ENCODE measurements at regions not wholly inside any gene's neighbourhood (a gene's known extent, or its start where the extent isn't known, plus 50 kb on each side); places are given as distances from the start of the nearest gene placed in this dataset.

- H3K27ac ChIP-seq = no peak overlapping the region
- TF ChIP-seq CTCF (IDR thresholded peaks at IDR 0.05; ENCODE audit: low read depth, low read length, missing control alignments) = no peak
- no peaks in the 10 kb centered on the region for H3K36me3 ChIP-seq (replicated peaks)
- H3K4me3 ChIP-seq (ENCODE audit: low read depth, low read length) = no peak overlapping the region
- no peaks in the 10 kb centered on the region for H3K27me3 ChIP-seq (replicated peaks)
- in situ Hi-C loops (cut with HindIII; ENCODE audit: low pct_ligation_motif_present, low sequenced_read_pairs) = no loop called here
- DNase-seq = no peak
Observed at GRCh38 chr11:44423289-44423688, 113.3 kb upstream of the ALX4 start.

GRCh38 chr11:44424841-44425240, 114.9 kb upstream of the ALX4 start:
- in situ Hi-C loops (cut with HindIII; ENCODE audit: low pct_ligation_motif_present, low sequenced_read_pairs) = no loop called here

GRCh38 chr11:44426119-44426518, 116.2 kb upstream of the ALX4 start:
- Histone ChIP-seq H3K27ac (no peak overlapping the region), H3K4me3 (ENCODE audit: low read depth, low read length) (no peak overlapping the region), H3K27me3 (replicated peaks) (no peaks in the 10 kb centered on the region), H3K36me3 (replicated peaks) (no peaks in the 10 kb centered on the region)
- in situ Hi-C loops (cut with HindIII; ENCODE audit: low pct_ligation_motif_present, low sequenced_read_pairs) = no loop called here
- no peak for DNase-seq
- TF ChIP-seq CTCF (IDR thresholded peaks at IDR 0.05; ENCODE audit: low read depth, low read length, missing control alignments) = no peak

More at GRCh38 chr11:44424841-44425240, 114.9 kb upstream of the ALX4 start:
- DNase-seq = no peak
- no peaks in the 10 kb centered on the region for H3K36me3 ChIP-seq (replicated peaks)
- no peak overlapping the region for H3K27ac ChIP-seq
- TF ChIP-seq CTCF (IDR thresholded peaks at IDR 0.05; ENCODE audit: low read depth, low read length, missing control alignments) = no peak
- H3K4me3 ChIP-seq (ENCODE audit: low read depth, low read length) = no peak overlapping the region
- no peaks in the 10 kb centered on the region for H3K27me3 ChIP-seq (replicated peaks)

DNA sequence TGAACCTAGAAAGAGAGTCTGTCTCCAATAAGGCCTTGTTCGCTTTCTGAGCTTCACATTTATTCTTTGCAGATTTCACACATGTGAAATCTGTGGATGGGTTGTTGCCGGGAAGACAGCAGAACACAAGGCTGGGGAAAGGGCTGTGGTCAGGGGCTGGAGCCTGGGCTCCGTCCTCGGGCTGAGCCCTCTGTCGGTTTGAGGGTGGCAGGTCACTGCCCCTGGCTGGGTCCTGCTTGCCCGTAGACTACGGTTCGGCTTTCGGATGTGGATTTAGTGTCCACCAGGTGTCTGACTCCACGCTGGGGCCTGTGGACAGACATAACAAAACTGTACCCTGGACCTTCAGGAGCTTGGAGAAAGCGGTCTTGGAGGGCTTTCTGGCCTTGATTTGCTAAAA, 117.0 kb upstream of the ALX4 start:
- in situ Hi-C loops (cut with HindIII; ENCODE audit: low pct_ligation_motif_present, low sequenced_read_pairs) = no loop called here
- Histone ChIP-seq H3K4me3 (ENCODE audit: low read depth, low read length) (no peak overlapping the region), H3K36me3 (replicated peaks) (no peaks in the 10 kb centered on the region), H3K27me3 (replicated peaks) (no peaks in the 10 kb centered on the region), H3K27ac (no peak overlapping the region)
- no peak for DNase-seq
- TF ChIP-seq CTCF (IDR thresholded peaks at IDR 0.05; ENCODE audit: low read depth, low read length, missing control alignments) = no peak

DNA sequence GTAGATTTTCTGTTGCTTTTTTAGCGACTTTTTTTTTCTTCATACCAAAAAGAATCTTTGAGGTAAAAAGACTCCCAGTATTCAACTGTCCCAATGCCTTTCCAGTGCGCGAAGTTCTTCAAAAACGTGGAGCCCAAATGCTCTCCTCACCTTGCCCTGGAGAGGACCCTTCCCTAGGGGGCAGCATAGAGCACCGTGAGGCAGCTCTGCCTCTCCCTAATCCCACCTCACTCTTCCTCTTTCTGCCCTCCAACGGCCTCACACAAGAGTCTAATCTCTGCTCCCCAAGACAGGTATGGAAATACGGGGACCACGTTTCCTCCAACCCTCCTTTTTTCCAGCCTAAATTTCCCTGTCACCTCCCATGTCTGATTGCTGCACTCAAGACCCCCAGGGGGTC, 117.5 kb upstream of the ALX4 start:
- DNase-seq = no peak
- TF ChIP-seq CTCF (IDR thresholded peaks at IDR 0.05; ENCODE audit: low read depth, low read length, missing control alignments) = peak; percentile 51
- H3K27me3 ChIP-seq (replicated peaks) = no peaks in the 10 kb centered on the region
- no peak overlapping the region for H3K4me3 ChIP-seq (ENCODE audit: low read depth, low read length)
- in situ Hi-C loops (cut with HindIII; ENCODE audit: low pct_ligation_motif_present, low sequenced_read_pairs) = no loop called here
- H3K36me3 ChIP-seq (replicated peaks) = no peaks in the 10 kb centered on the region
- no peak overlapping the region for H3K27ac ChIP-seq

DNA sequence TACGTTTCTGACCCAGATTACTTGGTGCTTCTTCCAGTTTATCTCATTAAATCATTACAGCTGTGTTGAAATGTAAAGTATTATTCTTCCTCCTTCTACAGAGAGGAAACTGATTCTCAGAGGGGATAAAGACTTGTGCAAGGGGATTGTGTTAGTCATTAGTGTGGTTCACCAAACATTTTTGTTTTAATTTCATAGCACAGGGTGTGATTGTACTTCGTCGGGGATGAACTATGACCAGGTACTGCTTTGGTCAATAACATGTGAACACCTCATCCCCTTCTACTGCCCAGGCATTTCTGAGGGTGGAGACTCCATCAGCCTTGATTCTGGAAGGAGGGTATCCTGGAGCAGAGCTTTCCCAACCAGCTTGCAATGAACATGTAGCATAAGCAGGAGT, 120.2 kb upstream of the ALX4 start:
- no peak for TF ChIP-seq CTCF (IDR thresholded peaks at IDR 0.05; ENCODE audit: low read depth, low read length, missing control alignments)
- DNase-seq = no peak
- H3K36me3 ChIP-seq (replicated peaks) = no peaks in the 10 kb centered on the region
- no peaks in the 10 kb centered on the region for H3K27me3 ChIP-seq (replicated peaks)
- H3K4me3 ChIP-seq (ENCODE audit: low read depth, low read length) = no peak overlapping the region
- no peak overlapping the region for H3K27ac ChIP-seq
- in situ Hi-C loops (cut with HindIII; ENCODE audit: low pct_ligation_motif_present, low sequenced_read_pairs) = no loop called here
